ENCODE measurements at regions not wholly inside any gene's neighbourhood (a gene's known extent, or its start where the extent isn't known, plus 50 kb on each side); places are given as distances from the start of the nearest gene placed in this dataset.
A peak's percentile ranks its signal among the peaks of the same experiment; 100 is the strongest.
"Not testable (repeated sequence)": the region's sequence is repeated elsewhere in the genome, so short reads cannot be mapped to it uniquely, and the experiment has no call there.

- DNase-seq: no peak
Measured at GRCh38 chr6:109875973-109876372, 102.1 kb upstream of the GPR6 start.

DNA sequence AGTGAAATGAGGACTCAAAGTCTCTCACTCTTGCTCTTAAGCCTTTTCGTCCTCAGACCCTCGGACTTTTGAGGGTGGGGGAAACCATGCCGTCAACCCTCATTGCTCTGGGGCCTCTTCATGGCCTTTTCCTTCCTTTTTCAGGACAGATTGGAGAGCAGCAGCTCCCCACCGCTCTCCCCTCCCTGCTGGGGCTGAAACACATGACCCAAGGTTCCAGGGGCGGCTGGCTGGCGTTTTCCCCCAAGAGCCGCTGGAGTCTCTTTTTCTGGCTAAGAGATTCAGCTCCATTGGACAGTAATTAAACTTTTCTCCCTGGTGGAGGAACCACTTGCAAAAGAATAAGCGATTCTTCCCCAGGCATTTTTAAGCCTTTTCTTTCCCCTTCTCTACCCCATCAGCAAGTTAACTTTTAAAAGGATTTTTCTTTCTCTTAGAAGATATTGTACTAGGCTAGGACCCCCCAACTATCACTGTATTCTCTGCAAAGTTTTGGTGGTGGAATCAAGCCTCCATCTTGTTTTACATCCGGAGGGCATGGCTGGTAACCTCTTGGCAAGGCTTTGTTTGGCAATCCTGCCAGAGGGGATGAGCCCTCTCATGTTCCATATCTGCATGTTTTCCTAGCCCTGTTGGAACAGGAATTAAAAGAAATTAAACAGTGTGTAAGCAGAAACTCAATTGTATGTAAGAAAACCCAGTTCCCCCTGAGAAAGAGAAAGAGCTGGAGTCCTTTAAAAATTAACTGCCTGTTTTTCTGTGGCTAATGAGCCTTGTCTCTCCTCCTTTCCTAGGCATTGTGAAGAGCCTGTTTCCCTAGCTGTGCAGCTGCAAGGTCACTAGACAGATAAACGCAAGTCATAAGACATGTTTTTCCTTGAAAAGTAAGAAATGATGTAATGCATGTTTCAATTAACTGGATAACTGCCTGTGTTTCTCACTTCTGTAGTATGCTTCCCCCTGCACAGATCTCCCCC lies 100.8 kb upstream of the GPR6 start:
- DNase-seq: no peak

- not testable (repeated sequence) for DNase-seq
Measured at GRCh38 chr6:109878005-109878690, 100.0 kb upstream of the GPR6 start.

GRCh38 chr6:109879081-109879480 lies 99.0 kb upstream of the GPR6 start:
- not testable (repeated sequence) for DNase-seq

DNA sequence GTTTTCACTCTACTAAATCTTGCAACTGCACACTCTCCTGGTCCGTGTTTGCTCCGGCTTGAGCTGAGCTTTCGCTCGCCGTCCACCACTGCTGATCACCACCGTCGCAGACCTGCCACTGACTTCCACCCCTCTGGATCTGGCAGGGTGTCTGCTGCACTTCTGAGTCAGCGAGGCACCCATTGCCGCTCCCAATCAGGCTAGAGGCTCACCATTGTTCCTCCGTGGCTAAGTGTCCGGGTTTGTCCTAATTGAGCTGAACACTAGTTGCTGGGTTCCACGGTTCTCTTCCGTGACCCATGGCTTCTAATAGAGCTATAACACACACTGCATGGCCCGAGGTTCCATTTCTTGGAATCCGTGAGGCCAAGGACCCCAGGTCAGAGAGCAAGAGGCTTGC lies 98.6 kb upstream of the GPR6 start:
- DNase-seq: no peak

GRCh38 chr6:109881069-109881468 lies 97.0 kb upstream of the GPR6 start:
- DNase-seq: not testable (repeated sequence)

DNA sequence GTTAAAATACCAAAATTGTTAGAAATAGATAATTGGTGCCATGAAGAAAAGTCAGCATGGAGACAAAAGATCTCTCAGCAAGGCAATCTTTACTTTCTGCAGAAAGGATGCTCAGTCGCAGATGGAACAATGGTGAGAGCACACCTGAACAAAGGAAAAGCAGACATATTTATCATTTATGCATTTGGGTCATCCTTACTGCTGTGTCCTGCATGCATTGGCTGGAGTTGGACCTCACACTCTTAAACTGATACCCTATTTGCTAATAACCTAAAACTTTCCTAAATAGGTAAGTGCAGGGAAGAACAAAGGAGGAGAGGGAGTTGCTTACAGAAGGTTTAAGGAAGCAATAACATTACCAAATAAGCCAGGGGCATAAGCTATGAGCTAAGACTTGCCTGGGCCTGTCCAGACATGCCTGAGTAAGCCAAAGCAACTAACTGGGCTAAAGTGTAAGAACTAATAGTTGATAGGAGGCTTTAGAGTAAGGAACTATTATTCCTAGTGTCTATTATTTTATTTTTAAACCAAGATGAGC lies 96.1 kb upstream of the GPR6 start:
- not testable (repeated sequence) for DNase-seq

GRCh38 chr6:109891924-109892323 lies 86.2 kb upstream of the GPR6 start:
- DNase-seq: no peak

DNA sequence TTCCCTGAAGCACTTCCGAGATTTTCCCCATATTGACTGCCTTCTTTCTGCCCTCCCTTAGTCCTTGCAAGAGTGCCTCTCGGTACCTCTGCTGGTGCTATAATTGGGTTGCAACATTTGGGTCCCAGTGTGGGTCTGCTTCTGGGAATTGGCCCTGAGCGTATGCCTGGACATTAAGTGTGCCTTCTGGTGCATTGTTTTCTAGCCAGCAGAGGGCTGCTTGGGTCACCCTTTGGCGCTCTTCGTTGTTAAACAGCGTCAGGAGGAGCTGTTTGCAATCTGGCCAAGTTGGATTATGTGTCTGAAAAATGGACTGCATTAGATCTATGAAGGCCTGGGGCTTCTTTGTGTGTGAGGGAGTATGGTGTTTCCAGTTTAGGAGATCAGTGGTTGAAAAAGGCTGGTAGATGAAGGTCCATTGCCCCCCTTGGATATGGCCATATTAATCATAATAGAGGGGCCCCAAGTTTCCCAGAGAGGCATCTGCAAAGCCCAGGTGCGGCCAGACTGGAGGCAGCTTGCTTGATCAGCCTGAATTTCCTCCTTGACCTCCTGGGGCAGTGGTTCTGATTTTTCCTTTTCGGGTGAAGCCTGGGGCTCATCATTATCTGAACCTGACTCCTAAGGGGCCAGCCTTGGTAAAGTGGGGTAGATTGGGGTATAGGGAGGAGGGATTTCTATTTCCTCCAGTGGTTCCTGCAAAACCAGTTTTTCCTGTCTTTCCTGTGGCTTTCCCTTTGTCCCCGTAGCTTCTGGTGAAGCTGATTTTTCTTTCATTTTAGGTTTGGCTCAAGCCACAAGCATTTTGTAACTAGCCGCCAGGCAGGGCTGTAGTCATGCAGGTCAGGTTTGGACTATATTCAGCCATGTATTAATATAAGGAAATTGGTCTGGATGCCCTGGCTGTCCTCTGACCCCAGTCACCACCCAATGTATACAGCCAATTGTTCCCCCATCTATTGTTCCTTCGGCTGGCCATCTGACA lies 85.4 kb upstream of the GPR6 start:
- DNase-seq: peak; percentile 12

DNA sequence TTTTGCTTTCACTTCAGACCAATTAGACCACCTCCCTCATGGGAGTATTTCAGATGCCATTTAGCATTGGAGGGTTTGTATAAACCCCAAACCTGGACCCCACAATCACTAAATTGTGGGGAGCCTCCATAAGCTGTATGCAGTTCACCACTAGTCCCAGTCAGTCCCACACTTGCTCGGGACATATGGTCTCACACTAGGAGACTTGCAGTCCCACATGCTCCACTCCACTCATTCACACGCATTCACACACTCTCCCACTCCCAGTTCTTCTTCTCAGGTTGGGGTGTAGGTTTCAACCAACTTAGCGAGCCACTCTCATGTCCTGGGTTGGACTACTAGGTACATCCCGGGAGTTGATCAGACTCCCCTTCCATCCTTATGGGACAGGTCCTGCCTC lies 84.5 kb upstream of the GPR6 start:
- no peak for DNase-seq

GRCh38 chr6:109894181-109894580 lies 83.9 kb upstream of the GPR6 start:
- DNase-seq: no peak

DNA sequence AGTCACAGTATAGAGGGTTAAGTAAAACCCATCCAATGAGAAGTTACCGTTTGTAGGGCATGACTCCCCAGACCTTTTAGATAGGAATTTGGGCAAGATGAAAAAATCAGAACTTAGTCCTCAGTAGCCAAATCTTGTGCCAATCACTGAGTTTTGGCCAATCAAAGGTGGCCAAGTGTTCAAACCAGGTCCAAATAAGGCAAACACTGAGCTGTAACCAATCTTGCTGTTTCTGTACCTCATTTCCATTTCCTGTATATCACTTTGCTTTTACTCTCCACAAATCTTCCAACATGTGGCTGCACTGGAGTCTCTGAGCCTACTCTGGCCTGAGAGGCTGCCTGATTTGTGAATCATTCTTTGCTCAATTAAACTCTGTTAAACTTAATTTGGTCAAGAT lies 81.8 kb upstream of the GPR6 start:
- no peak for DNase-seq

DNA sequence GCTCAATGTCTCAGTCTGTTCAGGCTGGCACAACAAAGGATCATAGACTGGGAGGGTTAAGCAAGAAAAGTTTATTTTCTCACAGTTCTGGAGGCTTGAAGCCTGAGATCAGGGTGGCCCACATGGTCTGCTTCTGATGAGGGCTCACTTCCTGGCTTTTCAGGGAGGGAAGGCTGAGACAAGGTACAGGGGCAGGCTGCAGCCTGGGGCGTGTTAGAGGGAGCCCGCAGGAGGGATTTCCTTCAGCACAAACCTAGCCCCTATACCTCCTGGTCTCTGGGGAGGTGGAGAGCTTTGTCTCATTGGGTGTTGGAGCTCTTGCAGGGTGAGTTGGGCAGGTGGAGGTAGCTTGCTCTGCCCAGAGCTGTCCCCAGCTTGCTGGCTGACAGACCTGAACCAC lies 81.1 kb upstream of the GPR6 start:
- no peak for DNase-seq

DNA sequence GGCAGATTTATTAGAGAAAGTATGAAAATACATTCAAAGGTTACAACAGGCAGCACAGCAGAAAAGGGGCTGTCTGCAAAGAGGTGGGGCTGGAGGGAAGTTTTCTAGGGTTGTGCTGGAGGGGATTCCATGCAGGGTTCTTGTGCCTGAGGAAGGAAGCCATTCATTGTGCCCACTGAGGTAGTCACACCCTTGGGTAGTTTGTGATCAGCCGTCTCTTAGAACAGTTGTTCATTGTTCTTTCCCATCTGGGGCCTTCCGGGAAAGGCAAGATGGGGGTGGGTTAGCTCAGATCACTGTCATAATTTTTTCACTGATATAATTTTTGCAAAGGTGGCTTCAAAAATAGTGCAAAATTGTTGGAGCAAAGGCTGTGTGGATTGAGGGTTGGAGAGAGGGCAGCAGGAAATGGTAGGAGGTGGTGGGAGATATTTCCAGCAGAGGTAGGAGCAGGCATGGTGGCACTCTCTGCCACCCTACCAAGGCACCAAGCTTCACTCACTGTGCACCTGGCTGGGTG lies 80.5 kb upstream of the GPR6 start:
- DNase-seq: no peak

- DNase-seq: no peak
Measured at GRCh38 chr6:109901976-109902375, 76.1 kb upstream of the GPR6 start.

DNA sequence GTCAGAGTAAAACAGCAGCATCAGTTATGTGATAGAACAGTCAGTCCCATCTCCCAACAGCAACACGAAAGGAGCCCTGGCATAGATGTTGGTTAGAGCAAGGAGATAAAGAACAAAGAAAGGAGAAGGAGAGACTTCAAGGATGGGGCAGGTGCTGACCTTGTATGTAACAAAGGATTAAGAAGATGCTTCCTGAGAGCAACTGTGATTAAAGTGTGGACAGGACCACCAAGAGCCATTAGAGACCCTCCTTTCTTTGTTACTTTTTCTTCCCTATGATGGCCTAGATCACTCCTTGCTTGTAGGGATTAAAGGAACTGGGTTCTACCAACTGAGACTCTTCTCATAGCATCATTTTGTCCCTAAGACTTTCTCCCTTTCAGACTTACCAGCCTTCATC lies 75.2 kb upstream of the GPR6 start:
- no peak for DNase-seq

GRCh38 chr6:109910571-109910970 lies 67.5 kb upstream of the GPR6 start:
- DNase-seq: no peak

DNA sequence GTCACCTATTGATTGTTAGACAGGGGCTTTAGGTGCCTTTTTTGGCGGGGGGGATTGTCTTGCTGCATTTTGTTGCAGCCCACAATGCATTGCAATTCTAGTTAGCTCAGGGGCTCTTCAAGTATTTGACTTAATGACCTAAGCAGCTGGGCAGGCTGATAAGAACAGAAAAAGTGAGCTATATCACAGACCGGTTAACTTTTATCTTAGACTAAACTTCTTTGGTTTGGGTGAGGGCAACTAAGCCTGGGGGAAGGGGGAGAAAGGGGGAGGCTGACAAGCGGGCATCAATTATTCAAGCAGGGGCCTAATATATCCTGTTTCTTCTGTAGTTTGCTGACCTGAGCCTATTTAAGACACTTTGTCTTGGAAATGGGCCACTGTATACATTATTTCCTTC lies 66.0 kb upstream of the GPR6 start:
- no peak for DNase-seq

GRCh38 chr6:109912952-109913351 lies 65.2 kb upstream of the GPR6 start:
- DNase-seq: no peak

GRCh38 chr6:109915748-109916147 lies 62.4 kb upstream of the GPR6 start:
- DNase-seq: not testable (repeated sequence)

DNA sequence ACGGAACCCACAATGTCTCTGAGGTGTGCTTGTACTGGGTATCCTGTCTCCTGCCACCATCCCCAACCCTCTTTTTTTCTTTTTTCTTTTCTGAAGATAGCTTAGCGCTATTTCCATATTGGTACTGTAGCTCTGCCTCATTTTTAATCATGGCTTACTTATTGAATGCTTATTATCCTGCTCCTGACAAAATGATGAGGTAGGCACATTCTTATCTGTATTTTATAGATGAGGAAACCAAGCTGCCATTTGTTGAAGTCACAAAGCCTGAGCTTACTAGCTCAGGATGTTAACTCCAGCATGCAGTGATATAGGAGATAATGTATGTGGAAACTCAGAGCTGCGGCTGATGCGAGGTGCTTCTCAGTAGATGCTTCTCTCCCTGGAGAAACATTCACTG lies 61.4 kb upstream of the GPR6 start:
- no peak for DNase-seq

DNA sequence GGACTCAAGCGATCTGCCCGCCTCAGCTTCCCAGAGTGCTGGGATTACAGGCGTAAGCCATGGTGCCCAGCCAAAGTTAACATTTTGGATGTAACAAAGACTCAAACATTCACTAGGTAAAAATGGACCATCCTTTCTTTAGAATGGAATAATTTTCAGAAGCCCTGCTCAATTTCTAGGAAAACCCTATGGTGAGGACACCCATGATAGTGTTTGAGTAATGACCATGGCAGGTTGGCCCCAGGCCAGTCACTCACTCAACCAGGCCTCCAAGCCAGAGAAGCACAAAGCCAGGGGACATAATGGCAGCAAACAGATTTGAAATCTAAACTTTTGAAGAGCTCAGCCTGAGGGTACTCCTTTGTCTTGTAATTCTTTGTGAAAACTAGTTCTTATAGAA lies 59.9 kb upstream of the GPR6 start:
- DNase-seq: no peak
